Gastrocnemius medialis (tissue), 4 donors: ENCODE measurements at regions not wholly inside any gene's neighbourhood (a gene's known extent, or its start where the extent isn't known, plus 50 kb on each side); places are given as distances from the start of the nearest gene placed in this dataset.

Source experiments
- ATAC-seq, 2 donors: fragments of 150-250 bp; one replicate each; pipeline ENCODE4 v1.9.1; 2016
- DNase-seq, 2 donors: peaks; one replicate each; pipeline ENCODE4 v3.0.0-alpha.2; 2019
- H3K27ac ChIP-seq, 4 donors: fragments of 200-600 bp; sonication (generic); 1 replicate in 1 of 4; 2 replicates in 3 of 4; pipeline ENCODE4 v1.5.1; 2016 to 2018; ENCODE audit warnings: mild to moderate bottlenecking in 2 of 4, moderate library complexity in 1 of 4
- H3K27me3 ChIP-seq, 3 donors: fragments of 200-600 bp; sonication (generic) in 2 of 3; 1 replicate in 1 of 3; 2 replicates in 2 of 3; pipeline versions ENCODE4 v1.5.1 to v1.6.0; 2016 to 2019; ENCODE audit warnings: mild to moderate bottlenecking in 1 of 3, moderate library complexity in 1 of 3
- H3K36me3 ChIP-seq, 2 donors: fragments of 200-600 bp; sonication (generic) in 1 of 2; one replicate each; pipeline ENCODE4 v1.5.1; 2017 to 2018
- H3K4me1 ChIP-seq, 2 donors: fragments of 200-600 bp; sonication (generic) in 1 of 2; one replicate each; pipeline ENCODE4 v1.5.1; 2016 to 2017; ENCODE audit warnings: mild to moderate bottlenecking in 2 of 2
- H3K4me3 ChIP-seq, 4 donors: fragments of 200-600 bp; sonication (generic) in 3 of 4; 1 replicate in 1 of 4; 2 replicates in 3 of 4; pipeline ENCODE4 v1.5.1; 2016 to 2019; ENCODE audit warnings: mild to moderate bottlenecking in 2 of 4
- H3K9me3 ChIP-seq, 3 donors: fragments of 200-600 bp; sonication (generic) in 2 of 3; 1 replicate in 1 of 3; 2 replicates in 2 of 3; pipeline ENCODE4 v1.5.1; 2016 to 2019
- POLR2A ChIP-seq, 2 donors: fragments of 450-650 bp; IDR thresholded peaks; one replicate each; pipeline ENCODE4 v1.6.1; 2017; ENCODE audit warnings: antibody characterized with exemption in 2 of 2, mild to moderate bottlenecking in 2 of 2, moderate library complexity in 2 of 2
- in situ Hi-C, 4 donors: fragments of 200-750 bp; cut with MboI; loops; one replicate each; pipeline versions ENCODE4 v1.15.0 to v1.8.0; 2017; ENCODE audit warnings: low sequenced_read_pairs in 4 of 4
- intact Hi-C: fragments of 100-400 bp; cut with DNase I; formaldehyde crosslinking; loops from one replicate; pipeline ENCODE4 v1.15.1; 2023; ENCODE audit warnings: low total_unique reads
- TF ChIP-seq, protein P1 (sequence below), 5 experiments: fragments of 450-650 bp in 3 of 5; fragments of 200-600 bp in 2 of 5; sonication (generic) in 2 of 5; IDR thresholded peaks in 4 of 5; conservative IDR thresholded peaks in 1 of 5; 1 replicate in 4 of 5; 2 replicates in 1 of 5; pipeline ENCODE4 v1.5.1; 2016 to 2019; ENCODE audit warnings: antibody characterized with exemption in 5 of 5, mild to moderate bottlenecking in 3 of 5, moderate library complexity in 3 of 5

DNA sequence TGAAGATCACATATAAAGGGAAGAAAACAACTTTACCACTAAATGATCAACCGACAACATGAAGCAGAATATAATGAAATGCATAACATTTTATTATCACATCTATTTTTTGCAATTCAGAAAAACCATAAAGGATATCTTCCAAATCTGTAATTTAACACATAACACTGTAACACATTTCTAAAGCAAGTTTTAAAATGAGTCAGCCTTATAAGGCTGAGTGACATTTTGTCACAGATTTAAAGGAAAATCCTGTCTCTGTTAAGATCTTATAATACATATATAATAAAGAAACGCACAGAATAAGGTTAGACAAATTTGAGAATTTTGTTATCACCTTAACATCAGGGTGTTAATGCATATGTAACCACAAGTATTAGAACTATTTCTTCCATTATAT is 198.4 kb upstream of the RASA1 start:
- intact Hi-C loops (no loop called here), in situ Hi-C loops (loop anchor here in 1 of 4 donors (25.0 kb wide), 1 partner anchor 343 kb away; the partner anchor contains the start of gene CCNH)
- H3K27me3 ChIP-seq = no peaks in the 10 kb centered on the region
- no peaks in the 10 kb centered on the region for H3K9me3 ChIP-seq
- H3K4me1 ChIP-seq = no peaks in the 10 kb centered on the region
- no peak overlapping the region for H3K27ac ChIP-seq
- TF ChIP-seq POLR2A (IDR thresholded peaks at IDR 0.05) = no peak
- TF ChIP-seq, protein P1, sequence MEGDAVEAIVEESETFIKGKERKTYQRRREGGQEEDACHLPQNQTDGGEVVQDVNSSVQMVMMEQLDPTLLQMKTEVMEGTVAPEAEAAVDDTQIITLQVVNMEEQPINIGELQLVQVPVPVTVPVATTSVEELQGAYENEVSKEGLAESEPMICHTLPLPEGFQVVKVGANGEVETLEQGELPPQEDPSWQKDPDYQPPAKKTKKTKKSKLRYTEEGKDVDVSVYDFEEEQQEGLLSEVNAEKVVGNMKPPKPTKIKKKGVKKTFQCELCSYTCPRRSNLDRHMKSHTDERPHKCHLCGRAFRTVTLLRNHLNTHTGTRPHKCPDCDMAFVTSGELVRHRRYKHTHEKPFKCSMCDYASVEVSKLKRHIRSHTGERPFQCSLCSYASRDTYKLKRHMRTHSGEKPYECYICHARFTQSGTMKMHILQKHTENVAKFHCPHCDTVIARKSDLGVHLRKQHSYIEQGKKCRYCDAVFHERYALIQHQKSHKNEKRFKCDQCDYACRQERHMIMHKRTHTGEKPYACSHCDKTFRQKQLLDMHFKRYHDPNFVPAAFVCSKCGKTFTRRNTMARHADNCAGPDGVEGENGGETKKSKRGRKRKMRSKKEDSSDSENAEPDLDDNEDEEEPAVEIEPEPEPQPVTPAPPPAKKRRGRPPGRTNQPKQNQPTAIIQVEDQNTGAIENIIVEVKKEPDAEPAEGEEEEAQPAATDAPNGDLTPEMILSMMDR (IDR thresholded peaks at IDR 0.05 in 4 of 5, conservative IDR thresholded peaks at IDR 0.05 in 1 of 5) = no peak
- H3K36me3 ChIP-seq = no peaks in the 10 kb centered on the region
- DNase-seq (no peak), ATAC-seq (no peak)
- H3K4me3 ChIP-seq = no peak overlapping the region

- intact Hi-C loops = loop anchor here (5.0 kb wide), 1 partner anchor 332 kb away; no protein-coding TSS in a partner anchor
These were observed 197.6 kb upstream of the RASA1 start for GRCh38 chr5:87069974-87070608.

DNA sequence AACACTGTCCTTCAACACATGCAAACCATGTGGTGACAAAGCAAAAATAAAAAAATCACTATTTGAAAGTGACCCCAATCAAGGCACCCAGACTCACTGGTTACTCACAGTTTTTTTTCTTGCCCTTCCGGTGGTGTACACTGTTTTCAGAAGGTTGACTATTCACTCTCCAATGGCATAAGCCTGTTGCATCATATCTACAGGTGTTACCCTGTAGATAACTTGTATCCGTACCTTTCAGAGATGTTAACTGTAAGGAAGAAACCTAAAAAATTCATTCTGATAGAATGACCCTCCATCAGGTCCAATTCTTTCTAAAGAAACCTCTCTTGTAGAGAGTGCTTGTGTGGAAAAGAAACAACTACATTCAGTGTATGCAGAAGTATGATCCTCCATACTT is 193.6 kb upstream of the RASA1 start:
- Histone ChIP-seq H3K4me3 (no peak overlapping the region), H3K4me1 (no peaks in the 10 kb centered on the region), H3K27me3 (no peaks in the 10 kb centered on the region), H3K36me3 (no peaks in the 10 kb centered on the region), H3K9me3 (no peaks in the 10 kb centered on the region), H3K27ac (no peak overlapping the region)
- TF ChIP-seq POLR2A (IDR thresholded peaks at IDR 0.05) = no peak
- TF ChIP-seq, protein P1 (IDR thresholded peaks at IDR 0.05 in 4 of 5, conservative IDR thresholded peaks at IDR 0.05 in 1 of 5) = no peak
- ATAC-seq (no peak), DNase-seq (no peak)
- intact Hi-C loops (loop anchor here (5.0 kb wide), 1 partner anchor 328 kb away; no protein-coding TSS in a partner anchor), in situ Hi-C loops (loop anchor here in 1 of 4 donors (25.0 kb wide), 1 partner anchor 338 kb away; the partner anchor contains the start of gene CCNH)

More at GRCh38 chr5:87069974-87070608, 197.6 kb upstream of the RASA1 start:
- Histone ChIP-seq H3K4me3 (no peak overlapping the region), H3K27me3 (no peaks in the 10 kb centered on the region), H3K4me1 (no peaks in the 10 kb centered on the region), H3K9me3 (no peaks in the 10 kb centered on the region), H3K27ac (no peak overlapping the region), H3K36me3 (no peaks in the 10 kb centered on the region)
- DNase-seq (no peak), ATAC-seq (no peak)
- TF ChIP-seq, protein P1 (IDR thresholded peaks at IDR 0.05 in 4 of 5, conservative IDR thresholded peaks at IDR 0.05 in 1 of 5) = no peak
- no peak for TF ChIP-seq POLR2A (IDR thresholded peaks at IDR 0.05)
- in situ Hi-C loops = loop anchor here in 1 of 4 donors (25.0 kb wide), 1 partner anchor 342 kb away; the partner anchor contains the start of gene CCNH

- Histone ChIP-seq H3K4me3 (no peak overlapping the region), H3K27me3 (no peaks in the 10 kb centered on the region), H3K27ac (no peak overlapping the region), H3K36me3 (no peaks in the 10 kb centered on the region), H3K4me1 (no peaks in the 10 kb centered on the region), H3K9me3 (no peaks in the 10 kb centered on the region)
- intact Hi-C loops (loop anchor here (5.0 kb wide), 1 partner anchor 327 kb away; no protein-coding TSS in a partner anchor), in situ Hi-C loops (loop anchor here in 1 of 4 donors (25.0 kb wide), 1 partner anchor 337 kb away; the partner anchor contains the start of gene CCNH)
- ATAC-seq (no peak), DNase-seq (no peak)
- TF ChIP-seq, protein P1 (IDR thresholded peaks at IDR 0.05 in 4 of 5, conservative IDR thresholded peaks at IDR 0.05 in 1 of 5) = no peak
- TF ChIP-seq POLR2A (IDR thresholded peaks at IDR 0.05) = no peak
These were observed 192.6 kb upstream of the RASA1 start for GRCh38 chr5:87074934-87075541.
